ENCODE measurements at regions not wholly inside any gene's neighbourhood (a gene's known extent, or its start where the extent isn't known, plus 50 kb on each side); places are given as distances from the start of the nearest gene placed in this dataset.

DNA sequence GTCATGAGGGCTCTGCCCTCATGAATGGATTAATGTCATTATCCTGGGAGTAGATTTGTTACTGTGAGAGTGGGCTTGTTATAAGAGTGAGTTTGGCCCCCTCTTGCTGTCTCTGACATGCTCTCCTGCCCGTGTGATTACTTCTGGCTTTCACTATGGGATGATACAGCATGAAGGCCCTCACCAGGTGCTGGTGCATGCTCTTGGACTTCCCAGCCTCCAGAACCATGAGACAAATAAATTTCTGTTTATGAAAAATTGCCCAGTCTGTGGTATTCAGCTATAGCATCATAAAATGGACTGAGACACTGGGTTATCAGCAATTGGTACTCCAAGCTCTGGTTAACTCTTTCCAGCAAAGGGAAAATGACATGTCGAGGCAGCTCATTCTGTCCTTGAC, 76.2 kb upstream of the MAP3K7 start:
- no peak for TF ChIP-seq POLR2A (IDR thresholded peaks at IDR 0.05)
- TF ChIP-seq, protein P1, sequence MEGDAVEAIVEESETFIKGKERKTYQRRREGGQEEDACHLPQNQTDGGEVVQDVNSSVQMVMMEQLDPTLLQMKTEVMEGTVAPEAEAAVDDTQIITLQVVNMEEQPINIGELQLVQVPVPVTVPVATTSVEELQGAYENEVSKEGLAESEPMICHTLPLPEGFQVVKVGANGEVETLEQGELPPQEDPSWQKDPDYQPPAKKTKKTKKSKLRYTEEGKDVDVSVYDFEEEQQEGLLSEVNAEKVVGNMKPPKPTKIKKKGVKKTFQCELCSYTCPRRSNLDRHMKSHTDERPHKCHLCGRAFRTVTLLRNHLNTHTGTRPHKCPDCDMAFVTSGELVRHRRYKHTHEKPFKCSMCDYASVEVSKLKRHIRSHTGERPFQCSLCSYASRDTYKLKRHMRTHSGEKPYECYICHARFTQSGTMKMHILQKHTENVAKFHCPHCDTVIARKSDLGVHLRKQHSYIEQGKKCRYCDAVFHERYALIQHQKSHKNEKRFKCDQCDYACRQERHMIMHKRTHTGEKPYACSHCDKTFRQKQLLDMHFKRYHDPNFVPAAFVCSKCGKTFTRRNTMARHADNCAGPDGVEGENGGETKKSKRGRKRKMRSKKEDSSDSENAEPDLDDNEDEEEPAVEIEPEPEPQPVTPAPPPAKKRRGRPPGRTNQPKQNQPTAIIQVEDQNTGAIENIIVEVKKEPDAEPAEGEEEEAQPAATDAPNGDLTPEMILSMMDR (IDR thresholded peaks at IDR 0.05): no peak

Data from thyroid gland (tissue), 4 donors.